Chondrocyte (in vitro differentiated cells): ENCODE measurements at regions not wholly inside any gene's neighbourhood (a gene's known extent, or its start where the extent isn't known, plus 50 kb on each side); places are given as distances from the start of the nearest gene placed in this dataset.

ENCODE experiments used
- DNase-seq: peaks from one replicate; pipeline ENCODE4 v3.0.0; 2021; ENCODE audit warnings: mixed read lengths, low spot score
- H3K27ac Mint-ChIP-seq: one replicate; pipeline ENCODE4 v1.8.0; 2021; ENCODE audit warnings: mild to moderate bottlenecking, moderate library complexity, mixed read lengths; ENCODE audit not compliant: unreplicated experiment
- H3K27me3 Mint-ChIP-seq: 2 replicates; pipeline ENCODE4 v1.8.0; 2021; ENCODE audit warnings: low read depth, mixed read lengths
- H3K36me3 Mint-ChIP-seq: 2 replicates; pipeline ENCODE4 v1.8.0; 2021; ENCODE audit warnings: low read depth, mixed read lengths
- H3K4me1 Mint-ChIP-seq: 2 replicates; pipeline ENCODE4 v1.8.0; 2021; ENCODE audit warnings: low read depth, mild to moderate bottlenecking, mixed read lengths
- H3K4me3 Mint-ChIP-seq: one replicate; pipeline ENCODE4 v1.8.0; 2021; ENCODE audit warnings: mild to moderate bottlenecking, moderate library complexity, mixed read lengths; ENCODE audit not compliant: unreplicated experiment
- H3K9me3 Mint-ChIP-seq: 2 replicates; pipeline ENCODE4 v1.8.0; 2021; ENCODE audit warnings: low read depth, mixed read lengths
- CTCF ChIP-seq: fragments of 200-600 bp; sonication (generic); IDR thresholded peaks from 2 replicates; pipeline ENCODE4 v1.5.0; 2021; ENCODE audit warnings: antibody characterized with exemption, mild to moderate bottlenecking, moderate library complexity

- no peak for TF ChIP-seq CTCF
- H3K4me3 Mint-ChIP-seq, result no peak overlapping the region
- H3K9me3 Mint-ChIP-seq, result no peaks in the 10 kb centered on the region
- DNase-seq, result no peak
- no peaks in the 10 kb centered on the region for H3K27me3 Mint-ChIP-seq
- H3K4me1 Mint-ChIP-seq, result no peaks in the 10 kb centered on the region
- H3K36me3 Mint-ChIP-seq, result no peaks in the 10 kb centered on the region
- no peak overlapping the region for H3K27ac Mint-ChIP-seq
These were observed 432.9 kb upstream of the ACTBL2 start for GRCh38 chr5:57915536-57915935.

GRCh38 chr5:57911438-57911837 lies 428.8 kb upstream of the ACTBL2 start:
- no peaks in the 10 kb centered on the region for H3K36me3 Mint-ChIP-seq
- no peak for TF ChIP-seq CTCF
- H3K4me3 Mint-ChIP-seq, result no peak overlapping the region
- no peaks in the 10 kb centered on the region for H3K9me3 Mint-ChIP-seq
- no peak for DNase-seq
- no peaks in the 10 kb centered on the region for H3K4me1 Mint-ChIP-seq
- no peaks in the 10 kb centered on the region for H3K27me3 Mint-ChIP-seq
- no peak overlapping the region for H3K27ac Mint-ChIP-seq

DNA sequence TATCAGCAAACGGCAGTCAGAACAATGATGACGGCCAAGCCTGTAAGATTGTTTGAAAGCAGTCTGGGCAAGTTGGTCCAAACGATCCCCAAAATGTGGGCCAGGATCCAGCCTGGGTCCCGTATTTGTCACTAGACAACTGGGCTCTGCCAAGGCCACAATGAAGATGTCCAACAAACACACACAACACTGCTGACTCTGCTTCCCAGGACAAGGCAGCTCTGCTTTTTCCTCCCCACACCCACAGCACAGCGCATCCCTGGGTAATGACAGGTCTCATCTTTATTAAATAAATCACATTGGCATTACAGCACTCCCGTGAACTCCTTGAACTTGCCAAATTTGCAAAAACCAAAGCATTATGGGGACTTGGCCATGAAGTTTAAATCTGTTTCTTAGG lies 424.1 kb upstream of the ACTBL2 start:
- no peak for TF ChIP-seq CTCF
- Mint-ChIP-seq H3K9me3 (no peaks in the 10 kb centered on the region), H3K4me1 (peaks cover 21% of the 10 kb centered on the region), H3K36me3 (no peaks in the 10 kb centered on the region), H3K27me3 (no peaks in the 10 kb centered on the region), H3K4me3 (no peak overlapping the region), H3K27ac (no peak overlapping the region)
- DNase-seq, result no peak

- no peak for TF ChIP-seq CTCF
- Mint-ChIP-seq H3K27ac (no peak overlapping the region), H3K4me3 (no peak overlapping the region)
These were observed 420.8 kb upstream of the ACTBL2 start for GRCh38 chr5:57903458-57903857.

DNA sequence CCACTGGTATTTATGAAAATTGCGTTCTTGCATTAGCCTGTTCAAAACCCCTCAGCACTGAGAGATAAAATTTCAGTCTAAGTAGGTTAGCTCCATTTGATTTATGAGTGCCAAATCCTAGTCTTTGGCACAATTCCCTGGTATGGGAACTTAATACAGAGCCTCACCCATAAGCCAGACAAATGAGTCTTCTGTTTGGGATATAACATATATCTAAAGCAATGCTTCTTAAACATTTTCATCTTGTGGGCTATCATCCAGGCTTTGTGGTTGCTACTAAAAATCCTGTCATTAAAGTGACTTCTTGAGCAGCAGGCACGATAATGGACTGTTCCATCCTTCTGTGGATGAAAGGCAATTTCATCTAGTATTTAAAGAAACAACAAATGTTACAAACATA lies 419.5 kb upstream of the ACTBL2 start:
- H3K4me3 Mint-ChIP-seq, result no peak overlapping the region
- peaks cover 41% of the 10 kb centered on the region for H3K4me1 Mint-ChIP-seq
- no peak overlapping the region for H3K27ac Mint-ChIP-seq
- H3K36me3 Mint-ChIP-seq, result no peaks in the 10 kb centered on the region
- no peak for DNase-seq
- no peak for TF ChIP-seq CTCF
- H3K9me3 Mint-ChIP-seq, result no peaks in the 10 kb centered on the region
- H3K27me3 Mint-ChIP-seq, result no peaks in the 10 kb centered on the region

More at GRCh38 chr5:57903458-57903857, 420.8 kb upstream of the ACTBL2 start:
- H3K9me3 Mint-ChIP-seq, result no peaks in the 10 kb centered on the region
- no peaks in the 10 kb centered on the region for H3K27me3 Mint-ChIP-seq
- H3K4me1 Mint-ChIP-seq, result peaks cover 41% of the 10 kb centered on the region
- DNase-seq, result no peak
- H3K36me3 Mint-ChIP-seq, result no peaks in the 10 kb centered on the region
